HG02759 (cell line): ENCODE measurements at regions not wholly inside any gene's neighbourhood (a gene's known extent, or its start where the extent isn't known, plus 50 kb on each side); places are given as distances from the start of the nearest gene placed in this dataset.
A peak's percentile ranks its signal among the peaks of the same experiment; 100 is the strongest.
"Not testable (repeated sequence)": the region's sequence is repeated elsewhere in the genome, so short reads cannot be mapped to it uniquely, and the experiment has no call there.

Experiments used
- ATAC-seq: cut with Tn5 transposase; IDR thresholded peaks from one replicate; pipeline ENCODE4 v1.9.1; 2021; ENCODE audit warnings: mild to moderate bottlenecking, moderate library complexity; ENCODE audit not compliant: unreplicated experiment

DNA sequence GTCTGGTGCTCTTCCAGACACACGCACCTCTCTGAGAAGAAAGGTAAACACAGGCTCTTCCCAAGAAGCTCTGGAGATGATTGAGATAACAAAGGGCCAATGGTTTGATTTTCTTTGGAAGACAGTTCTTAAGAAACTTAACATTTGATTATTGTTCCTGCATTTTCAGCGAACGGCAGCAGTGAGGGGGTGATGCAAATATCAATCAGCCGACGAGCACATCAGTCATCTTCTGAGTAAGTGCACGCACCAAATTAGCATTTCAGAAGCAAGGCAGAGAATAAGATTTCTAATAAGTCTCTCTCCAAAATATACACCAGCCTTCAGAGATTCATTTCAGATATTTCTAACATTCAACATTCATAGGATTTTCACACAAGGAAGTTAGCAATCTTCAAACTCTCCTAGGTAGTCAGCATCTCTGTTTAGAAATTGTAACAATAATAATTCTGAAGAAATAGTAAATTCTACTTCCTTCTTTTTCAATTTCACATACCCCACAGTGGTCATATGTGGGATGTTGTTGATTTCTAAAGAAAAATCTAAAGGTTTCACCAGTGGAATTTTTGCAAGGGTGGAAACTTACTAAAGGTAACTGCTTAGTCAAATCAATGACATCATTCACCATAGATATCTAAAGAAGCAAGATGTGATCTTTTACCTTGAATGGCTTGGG is 250.3 kb downstream of the SEC61B start:
- no peak for ATAC-seq

DNA sequence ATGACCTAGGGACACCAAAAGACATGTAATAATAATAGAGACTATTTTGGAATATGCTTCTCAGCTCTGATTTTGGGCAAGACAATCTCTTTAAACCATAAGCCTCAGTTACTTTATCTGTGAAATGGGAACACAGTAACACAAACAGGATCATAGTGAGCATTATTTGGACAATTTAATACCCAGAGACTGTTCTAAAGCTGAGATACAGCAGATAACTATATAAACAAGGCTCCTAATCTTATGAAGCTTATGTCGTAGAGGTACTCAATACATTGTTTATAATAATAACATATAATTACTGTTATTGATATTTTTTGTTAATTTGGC is 250.8 kb downstream of the SEC61B start:
- ATAC-seq: no peak

DNA sequence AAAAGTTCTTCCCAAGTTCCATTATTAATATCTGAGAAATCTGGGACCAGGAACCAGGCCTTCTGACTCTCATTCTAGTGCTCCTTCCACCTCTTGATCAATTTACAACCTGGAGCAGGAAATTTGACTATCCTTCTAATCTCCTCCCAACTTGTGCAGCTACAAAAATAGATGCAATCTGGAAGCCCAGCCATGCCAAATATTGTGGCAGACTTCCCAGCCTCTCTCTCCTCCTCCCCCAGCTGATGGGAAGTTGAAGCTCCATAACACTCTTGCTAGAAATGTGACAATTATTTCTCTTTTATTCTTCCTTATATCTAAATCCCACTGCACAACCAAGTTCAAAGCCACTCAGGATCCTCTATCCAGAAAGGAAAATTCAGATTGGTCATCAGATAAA is 252.1 kb downstream of the SEC61B start:
- ATAC-seq: no peak

DNA sequence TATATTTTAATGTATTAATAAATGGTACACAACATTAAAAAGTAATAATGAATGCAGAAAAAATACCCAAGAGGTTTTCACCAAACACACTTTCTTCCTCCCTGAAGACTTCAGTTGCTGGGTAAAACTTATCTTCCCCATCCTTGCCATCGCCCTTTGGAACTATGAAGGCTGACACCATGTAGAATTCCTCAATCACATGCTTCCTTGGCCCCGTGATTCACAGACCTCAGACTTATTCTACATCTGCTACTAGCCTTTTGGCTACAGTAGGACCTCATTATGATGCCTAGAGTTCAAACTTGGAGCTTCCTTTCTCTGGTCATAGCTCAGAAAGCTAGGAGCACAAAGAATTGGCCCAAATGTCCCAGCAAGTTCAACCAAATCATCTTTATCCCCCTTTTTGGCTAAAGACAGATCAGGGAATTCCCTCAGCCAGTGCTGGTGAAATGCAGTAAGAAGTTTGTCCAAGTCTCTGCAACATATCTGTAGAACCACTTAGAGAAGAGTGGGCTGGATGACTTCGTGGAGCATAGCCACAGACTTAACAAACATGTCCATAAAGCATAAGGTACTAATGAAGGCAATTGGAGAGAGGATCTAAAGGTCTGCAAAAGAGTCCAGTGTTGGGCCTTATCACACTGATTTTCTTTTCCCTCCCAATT is 253.5 kb downstream of the SEC61B start:
- no peak for ATAC-seq

DNA sequence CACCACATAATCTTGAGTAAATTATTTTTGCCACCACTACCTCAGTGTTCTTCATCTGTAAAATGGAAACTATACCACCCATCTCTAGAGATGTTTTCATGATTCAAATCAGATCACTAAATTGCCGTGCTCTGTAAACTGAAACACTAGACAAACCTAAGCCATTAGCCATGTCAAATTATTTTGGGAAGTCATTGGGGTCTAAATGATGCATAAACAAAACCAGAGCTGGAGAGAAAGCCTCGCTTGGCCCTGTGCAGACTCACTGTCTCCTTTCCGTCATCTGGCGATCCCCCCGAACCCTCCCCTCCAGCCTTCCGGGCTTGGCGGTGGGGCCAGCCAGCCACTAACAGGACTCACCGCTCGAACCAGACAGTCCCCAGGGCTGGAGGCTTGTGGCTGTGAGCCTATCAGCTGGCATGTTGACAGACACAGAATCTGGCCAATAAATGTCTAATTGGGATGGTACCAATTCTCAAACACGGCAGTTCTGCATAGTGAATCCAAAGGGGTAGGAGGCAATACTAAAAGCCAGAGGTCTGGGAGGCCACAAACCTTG is 256.5 kb downstream of the SEC61B start:
- no peak for ATAC-seq

DNA sequence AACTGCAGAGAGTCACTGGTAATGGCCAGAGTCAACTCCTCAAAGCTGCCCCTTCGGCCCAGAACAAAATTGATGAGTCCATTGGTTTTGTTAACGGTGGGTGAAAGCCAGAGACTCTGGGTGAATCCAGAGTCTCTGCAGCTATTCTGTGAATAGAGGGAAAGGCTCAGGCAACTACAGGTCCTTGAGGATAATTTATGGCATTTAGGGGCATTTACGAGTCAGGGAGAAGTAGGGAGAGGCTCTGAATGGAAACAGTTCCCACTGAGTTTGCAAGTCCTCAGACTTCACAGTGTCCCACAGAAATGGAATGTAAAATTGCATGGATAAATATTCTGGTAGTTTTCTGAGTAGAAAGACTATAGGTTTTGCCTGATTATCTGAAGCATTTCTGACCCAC is 257.8 kb downstream of the SEC61B start:
- ATAC-seq: no peak

DNA sequence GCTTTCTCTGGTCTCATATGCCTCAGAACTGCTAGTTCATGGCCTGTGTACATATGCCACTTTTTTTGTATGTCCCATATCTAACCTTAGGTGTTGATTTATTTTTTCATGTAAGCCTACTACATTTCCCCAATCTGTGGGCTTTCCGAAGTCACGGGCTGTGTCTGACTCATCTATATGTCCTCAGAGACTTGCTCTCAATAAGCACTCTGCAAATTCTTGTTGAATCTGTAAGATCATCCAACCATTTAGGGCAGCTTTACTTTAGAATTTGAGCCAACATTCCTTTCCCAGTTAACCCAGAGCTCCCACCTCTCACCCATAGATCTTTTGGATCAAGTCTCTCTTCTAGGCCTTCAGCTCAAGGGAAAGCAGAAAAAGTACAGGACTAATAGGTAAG is 263.4 kb downstream of the SEC61B start:
- no peak for ATAC-seq

DNA sequence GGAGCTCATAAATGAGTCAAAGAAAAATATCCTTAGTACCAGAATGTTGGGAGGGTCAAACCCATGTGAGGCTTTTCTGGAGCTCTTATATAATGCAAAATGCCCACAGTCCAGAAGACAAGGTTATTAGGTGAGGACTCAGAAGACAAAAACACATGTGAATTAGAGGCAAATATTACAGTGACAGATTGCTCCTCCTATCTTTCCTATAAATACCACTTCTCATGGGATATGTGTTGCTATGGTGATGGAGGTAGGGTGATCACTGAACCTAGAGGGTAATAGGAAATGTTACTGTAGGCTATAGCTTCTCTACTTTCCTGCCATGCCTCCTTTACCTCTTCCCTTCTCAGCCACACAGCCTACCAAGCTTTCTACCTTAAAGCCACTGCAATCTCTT is 264.6 kb downstream of the SEC61B start:
- ATAC-seq: no peak

DNA sequence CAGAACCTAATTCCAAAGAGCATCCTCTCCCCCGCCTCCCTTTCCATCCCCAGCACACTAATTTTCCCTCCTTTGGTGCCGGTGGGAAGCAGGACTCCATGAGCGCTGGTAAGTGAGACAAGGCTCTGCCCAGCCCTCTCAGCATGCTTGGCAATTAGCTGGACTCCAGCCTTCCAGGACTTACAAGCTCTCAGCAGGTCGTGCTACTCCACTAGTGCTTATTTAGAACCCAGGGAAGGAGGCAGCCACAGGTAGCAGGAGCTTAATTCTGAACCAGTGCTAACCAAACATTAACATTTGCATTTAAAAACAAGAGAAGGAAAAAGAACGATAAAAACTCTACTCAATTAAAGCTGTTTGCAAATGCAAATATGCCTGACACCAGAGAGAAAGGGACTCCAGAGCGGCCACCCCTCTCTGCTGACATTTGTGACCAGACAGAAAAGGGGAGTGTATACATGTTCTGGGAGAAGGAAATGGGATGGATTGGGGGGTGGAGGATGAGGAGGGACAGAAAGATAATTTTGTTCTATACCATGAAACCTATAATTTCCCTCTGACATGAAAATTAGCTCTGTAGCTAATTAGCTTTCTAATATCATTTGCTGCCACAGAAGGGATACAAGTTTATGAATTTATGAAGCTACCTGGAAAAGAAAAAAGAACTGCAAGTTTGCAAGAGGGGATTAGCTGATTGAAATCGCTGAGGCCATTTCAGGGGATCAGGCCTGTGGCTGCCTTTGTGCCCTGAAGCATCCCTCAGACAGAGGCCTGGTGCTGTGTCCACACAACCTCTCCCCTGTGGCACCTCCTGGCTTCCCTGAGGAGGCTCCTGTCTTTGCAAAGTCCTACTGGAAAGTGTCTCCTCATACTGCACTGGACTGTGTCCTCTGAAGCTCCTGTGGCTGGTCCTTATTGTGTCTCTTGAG is 266.3 kb downstream of the SEC61B start:
- ATAC-seq: no peak

DNA sequence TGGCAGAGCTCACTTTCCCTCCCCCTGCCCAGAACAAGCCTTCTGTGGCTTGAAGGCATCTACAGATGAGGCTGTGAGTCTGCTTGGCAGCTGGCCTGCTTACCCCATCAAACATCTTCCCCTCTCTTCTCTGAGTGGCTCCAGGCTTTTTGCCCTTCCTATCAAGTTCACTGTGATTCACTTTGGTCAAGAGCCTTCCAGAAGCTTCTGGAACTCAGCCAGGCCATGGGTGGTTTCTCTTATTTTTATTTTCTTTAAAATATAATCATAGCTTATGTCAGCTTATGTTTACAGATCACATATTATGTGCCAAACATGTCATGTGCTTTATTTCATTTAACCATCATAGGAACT is 267.0 kb downstream of the SEC61B start:
- no peak for ATAC-seq

DNA sequence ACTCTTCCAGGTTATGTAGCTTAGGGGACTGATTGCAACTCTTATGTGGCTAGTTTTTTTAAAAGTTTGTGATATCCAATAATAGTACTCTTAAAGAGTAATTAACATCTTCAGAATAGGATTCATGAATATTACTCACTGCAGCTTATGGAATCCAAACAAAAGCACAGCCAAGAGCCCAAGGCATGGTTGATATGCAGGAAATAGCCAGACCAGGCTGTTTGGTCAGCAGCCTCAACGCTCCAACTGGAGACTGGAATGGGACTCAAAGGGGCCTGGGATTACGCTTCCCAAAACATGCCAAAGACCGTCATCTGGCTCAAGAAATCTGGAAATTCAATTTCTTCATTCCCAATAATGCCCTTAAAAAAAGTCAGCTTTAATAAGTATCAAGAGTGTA is 268.6 kb downstream of the SEC61B start:
- ATAC-seq: no peak

DNA sequence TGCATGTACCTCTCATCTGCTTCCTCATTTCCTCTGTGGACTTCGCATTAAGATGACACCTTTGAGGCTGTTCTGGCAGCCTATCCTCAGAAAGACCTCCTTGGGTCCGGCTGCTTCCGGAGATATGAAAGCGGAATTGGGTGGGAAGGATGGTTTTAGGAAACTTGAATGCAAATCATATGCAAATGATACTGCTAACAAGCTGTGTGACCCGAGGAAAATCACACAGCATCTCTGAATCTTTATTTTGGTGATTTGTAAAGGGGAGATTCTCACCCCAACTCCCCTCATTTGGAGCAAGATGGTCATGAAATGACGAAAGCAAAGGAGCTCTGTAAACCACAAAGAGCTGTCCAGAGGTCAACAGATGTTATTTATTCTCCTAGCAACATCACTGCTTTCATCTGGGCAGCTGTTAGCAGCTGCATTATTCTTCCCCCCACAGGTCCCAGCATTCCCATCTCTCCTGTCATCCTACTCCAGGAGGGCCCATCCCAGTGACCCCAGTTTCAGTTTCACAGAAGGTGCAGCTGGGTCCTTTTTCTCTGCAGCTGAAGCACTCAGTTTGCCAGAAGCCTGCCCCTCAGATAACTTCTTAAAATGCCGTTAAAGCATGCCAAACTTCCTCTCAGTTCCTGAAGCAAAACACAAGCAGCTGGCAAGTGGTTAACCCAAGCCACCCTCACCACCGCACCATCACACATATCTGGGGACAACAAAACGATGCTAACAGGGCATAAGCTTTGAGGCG is 269.5 kb downstream of the SEC61B start:
- ATAC-seq: peak; percentile 68

DNA sequence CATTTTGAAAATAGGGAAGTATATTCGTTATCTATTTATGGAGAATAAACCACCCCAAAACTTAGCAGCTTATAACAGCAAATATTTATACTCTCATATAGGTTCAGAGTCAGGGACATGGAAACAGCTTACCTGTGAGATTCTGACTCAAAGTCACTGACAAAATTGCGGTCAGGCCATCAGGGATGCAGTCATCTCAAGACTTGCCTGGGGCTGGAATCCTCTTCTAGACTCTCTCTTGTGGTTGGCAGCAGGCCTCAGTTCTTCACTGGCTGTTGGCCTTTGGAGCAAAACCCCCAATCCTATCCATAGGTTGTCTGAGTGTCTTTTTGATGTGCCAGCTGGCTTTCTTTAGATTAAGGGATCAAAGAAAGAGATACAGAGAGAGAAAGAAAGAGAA is 275.6 kb downstream of the SEC61B start:
- no peak for ATAC-seq

DNA sequence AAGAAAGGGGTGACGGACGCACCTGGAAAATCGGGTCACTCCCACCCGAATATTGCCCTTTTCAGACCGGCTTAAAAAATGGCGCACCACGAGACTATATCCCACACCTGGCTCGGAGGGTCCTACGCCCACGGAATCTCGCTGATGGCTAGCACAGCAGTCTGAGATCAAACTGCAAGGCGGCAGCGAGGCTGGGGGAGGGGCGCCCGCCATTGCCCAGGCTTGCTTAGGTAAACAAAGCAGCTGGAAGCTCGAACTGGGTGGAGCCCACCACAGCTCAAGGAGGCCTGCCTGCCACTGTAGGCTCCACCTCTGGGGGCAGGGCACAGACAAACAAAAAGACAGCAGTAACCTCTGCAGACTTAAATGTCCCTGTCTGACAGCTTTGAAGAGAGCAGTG is 276.9 kb downstream of the SEC61B start:
- not testable (repeated sequence) for ATAC-seq

DNA sequence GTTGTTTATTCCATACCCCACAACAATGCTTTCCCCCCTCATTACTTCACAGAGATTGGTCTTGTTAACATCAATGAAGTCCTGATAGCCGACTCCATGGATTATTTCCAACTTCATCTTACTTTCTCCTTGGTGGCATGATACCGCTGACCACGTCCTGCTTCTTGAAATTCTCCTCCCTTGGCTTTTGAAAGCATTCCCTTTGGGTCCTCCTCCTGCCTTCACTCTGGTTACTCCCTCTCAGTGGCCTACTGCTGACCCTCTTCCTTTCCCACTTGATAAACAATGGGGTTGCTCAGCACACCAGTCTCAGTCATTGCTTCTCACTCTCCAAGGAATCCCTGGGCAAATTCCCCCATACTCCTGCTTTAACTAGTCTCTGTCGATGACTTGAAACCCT is 283.9 kb downstream of the SEC61B start:
- ATAC-seq: no peak

DNA sequence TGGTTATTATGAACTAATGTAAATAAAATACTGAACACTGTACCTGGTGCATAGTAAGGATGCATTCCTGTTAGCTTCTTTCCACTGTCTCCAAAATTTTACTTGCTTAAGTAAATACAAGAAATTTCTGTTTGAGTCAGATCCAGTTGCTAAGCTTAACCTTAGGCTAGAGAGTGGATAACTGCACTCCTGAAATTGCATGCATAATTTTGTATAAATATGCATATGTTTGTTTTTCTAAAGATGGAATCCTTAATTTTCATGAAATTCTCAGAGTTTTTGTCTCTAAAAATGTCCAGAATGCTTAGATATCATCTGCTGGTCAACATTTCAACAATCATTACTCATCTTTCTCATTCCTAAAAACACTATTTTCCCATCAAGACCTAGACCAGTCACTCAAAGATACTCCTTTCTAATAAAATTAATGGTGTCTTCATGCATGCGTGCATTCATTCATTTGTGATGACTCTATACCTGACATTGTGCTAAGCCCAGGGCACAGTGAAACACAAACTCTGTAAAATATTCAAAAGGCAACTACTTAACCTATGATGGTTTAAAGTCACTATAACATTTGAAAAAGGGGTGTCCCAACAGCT is 284.8 kb downstream of the SEC61B start:
- ATAC-seq: no peak

DNA sequence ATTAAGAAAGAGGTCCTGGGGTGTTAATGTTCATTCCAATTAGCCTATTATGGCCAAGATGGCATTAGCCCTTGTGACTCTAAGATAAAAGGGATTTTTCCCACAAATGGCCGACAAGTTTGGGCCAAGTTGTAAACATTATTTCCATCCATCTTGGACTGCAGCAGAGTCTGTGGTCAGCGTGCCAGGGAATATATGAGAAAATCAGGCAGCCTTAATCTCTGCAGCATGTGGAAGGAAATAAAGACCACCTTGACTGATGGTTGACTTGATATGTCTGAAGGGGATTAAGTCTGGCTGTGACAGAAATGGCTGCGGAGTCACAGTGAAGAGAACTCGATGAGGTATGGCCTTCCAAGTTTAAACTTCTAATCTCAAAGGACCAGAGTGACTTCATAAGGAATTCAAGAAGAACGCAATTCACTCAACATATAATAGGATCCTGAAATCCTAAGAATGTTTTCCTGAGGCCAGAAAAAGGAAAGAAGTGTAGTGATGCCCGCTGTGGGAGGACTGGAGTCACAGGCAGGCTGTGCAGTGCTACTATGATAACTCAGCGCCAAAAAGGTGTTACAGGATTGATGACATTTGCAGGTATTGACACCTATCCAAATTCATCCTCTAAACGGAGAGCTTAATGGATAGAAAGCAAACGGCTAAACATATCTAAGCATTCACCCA is 287.1 kb downstream of the SEC61B start:
- ATAC-seq: no peak

DNA sequence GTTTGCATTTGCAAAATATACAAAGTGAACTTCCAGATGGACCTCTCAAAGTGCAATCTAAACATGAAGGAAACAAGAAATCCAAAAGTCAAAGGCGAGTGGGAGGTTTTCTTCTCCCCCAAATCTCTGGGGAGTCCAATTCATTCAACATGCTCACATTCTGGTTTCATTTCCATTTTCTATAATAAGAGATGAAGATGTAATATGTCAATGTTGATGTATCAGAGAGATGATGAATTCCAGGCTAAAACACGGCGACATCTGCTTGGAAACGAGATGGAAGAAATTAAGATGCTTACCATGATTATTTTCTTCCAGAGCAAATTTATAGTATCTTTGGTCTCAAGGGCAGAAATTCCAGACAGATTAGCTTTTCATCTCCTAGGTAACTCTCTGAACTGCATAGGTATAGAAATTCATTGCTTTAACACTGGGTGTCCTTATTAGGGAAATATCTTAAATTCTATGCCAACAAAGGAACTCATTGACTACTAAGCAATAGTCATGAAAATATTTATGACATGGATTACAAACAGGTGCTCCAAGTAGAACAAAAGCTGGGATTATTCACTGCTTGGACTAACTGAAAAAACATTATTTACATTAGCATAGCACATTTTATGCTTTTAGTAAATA is 287.9 kb downstream of the SEC61B start:
- ATAC-seq: no peak

DNA sequence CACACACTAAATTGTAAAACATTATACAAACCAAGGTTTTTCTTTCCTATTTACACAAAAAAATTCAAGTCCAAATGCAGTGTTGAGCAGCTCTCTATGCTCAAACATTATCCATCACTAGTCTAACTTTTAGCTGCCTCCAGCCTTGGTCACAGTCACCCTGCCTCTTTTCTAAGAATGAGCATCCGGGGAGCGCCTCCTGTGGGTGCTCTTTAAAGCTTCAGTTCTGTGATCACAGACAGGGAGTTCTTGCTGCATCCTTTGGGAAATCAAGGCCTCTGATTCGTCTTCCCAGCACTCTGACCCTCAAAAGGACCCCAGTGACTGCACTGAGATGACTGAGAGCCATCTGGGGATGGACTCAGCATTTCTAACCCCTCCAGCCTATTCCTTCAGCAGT is 289.6 kb downstream of the SEC61B start:
- no peak for ATAC-seq
